ENCODE measurements at regions not wholly inside any gene's neighbourhood (a gene's known extent, or its start where the extent isn't known, plus 50 kb on each side); places are given as distances from the start of the nearest gene placed in this dataset.
A peak's percentile ranks its signal among the peaks of the same experiment; 100 is the strongest.

DNA sequence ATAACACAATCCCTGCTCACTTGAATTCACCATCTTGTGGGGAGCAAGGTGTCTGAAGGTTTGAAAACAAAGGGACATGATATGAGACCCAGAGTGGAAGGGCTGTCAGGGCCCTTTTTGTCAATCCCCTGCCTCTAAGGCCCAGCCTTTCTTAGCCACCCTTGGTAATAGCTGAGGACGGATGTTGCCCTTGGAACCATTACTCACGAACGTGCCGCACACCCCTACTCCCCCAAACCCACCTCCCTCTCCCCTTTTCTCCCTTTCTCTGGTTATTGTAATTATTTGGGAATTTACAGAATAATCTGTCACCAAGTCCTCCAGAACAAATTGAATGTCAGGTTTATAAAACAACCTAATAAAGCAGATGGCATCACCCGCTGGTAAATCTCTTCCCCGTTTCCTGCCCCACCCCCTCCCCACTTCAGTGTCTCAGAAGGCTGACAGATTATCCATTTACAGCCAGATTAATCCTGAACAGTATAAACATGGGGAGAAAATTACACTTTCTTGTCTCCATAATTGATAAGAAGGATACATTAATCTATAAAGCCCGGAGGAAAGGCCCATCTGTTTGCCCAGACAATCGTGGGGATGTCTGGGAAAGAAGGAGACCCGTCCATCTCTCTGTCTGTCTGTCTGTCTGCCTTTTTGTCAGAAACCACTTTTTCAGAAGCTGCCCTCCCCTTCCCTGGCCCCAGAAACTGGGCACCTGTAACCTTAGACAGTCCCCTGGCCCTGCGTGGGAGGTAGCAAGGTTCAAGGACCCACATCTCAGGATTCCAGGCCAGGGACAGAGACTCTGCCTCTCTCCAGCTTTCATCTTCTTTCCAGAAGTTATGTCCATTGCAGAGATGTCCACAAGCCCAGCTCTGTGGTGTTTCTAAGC is 60.6 kb upstream of the CD34 start:
- H3K36me3 Mint-ChIP-seq: no peaks in the 10 kb centered on the region
- POLR2A ChIA-PET: no interaction called here
- H3K27ac Mint-ChIP-seq: peak overlapping the region in 1 of 10 donors; percentile 27
- H3K4me3 Mint-ChIP-seq: no peak overlapping the region
- H3K4me1 Mint-ChIP-seq: no peaks in the 10 kb centered on the region
- ATAC-seq: no peak
- no peaks in the 10 kb centered on the region for H3K9me3 Mint-ChIP-seq
- peaks cover 4 to 21% (median 19%) of the 10 kb centered on the region in 5 donors for H3K27me3 Mint-ChIP-seq
- no peak for DNase-seq

DNA sequence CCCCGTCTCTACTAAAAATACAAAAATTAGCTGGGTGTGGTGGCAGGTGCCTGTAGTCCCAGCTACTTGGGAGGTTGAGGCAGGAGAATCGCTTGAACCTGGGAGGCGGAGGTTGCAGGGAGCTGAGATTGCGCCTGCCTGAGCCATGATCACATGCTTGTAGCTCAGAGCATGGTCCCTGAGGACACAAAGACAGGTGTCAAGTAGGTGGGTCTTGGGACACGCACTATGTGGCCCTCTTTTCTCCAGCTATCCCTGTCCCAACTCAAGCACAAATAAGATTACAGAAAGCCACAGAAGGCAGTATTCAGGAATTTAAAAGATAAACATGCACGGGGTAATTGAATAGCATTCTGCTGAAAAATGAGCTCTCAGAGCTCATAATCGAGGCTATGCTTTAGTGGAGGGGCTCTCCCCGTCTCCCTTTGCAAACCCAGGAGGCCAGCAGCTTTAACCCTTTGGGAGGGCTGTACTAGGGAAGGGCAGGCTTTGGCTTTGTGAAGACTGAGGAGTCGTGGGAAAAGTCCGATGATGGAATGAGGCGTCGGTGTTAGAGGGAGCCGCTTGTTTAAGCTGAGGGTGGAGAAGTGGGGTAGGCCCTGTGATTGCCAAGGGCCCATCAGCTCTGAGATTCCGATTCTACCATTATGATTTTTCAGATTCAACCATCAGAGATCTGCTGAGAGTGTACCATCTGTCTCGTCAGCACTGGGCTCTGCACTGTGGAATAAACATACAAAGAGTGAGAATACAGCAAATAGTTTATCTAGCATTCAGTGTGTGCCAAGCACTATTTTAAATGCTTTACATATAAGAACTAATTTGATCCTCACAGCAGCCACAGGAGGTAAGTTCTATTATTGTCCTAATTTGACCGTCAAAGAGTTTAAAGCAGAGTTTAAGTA is 59.7 kb upstream of the CD34 start:
- ATAC-seq: no peak
- no peaks in the 10 kb centered on the region for H3K9me3 Mint-ChIP-seq
- H3K4me1 Mint-ChIP-seq: no peaks in the 10 kb centered on the region
- H3K27me3 Mint-ChIP-seq: peaks cover 2 to 23% (median 19%) of the 10 kb centered on the region in 5 donors
- no peaks in the 10 kb centered on the region for H3K36me3 Mint-ChIP-seq
- POLR2A ChIA-PET: no interaction called here
- peak overlapping the region in 1 of 10 donors; percentile 33 for H3K27ac Mint-ChIP-seq
- DNase-seq: no peak
- H3K4me3 Mint-ChIP-seq: no peak overlapping the region

DNA sequence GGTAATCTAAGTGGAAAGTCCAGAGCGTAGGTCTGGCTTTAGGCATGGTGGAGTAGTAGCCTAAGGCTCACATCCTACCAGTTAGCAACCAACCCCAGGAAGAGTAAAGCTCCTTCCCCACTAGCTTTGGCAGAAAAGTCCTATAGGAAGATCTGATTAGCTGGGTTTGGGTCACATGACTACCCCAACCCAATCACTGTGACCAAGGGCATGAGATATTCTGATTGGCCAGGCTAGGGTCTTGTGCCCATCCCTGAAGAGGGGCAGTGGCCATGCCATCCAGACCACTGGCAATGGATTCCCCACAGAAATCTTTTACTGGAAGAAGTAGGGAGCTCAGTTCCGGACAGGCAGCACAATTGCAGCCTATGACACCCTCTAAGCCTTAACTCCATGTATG is 58.6 kb upstream of the CD34 start:
- Mint-ChIP-seq H3K27me3 (peaks cover 0 to 22% (median 20%) of the 10 kb centered on the region in 5 donors), H3K36me3 (no peaks in the 10 kb centered on the region), H3K9me3 (no peaks in the 10 kb centered on the region), H3K4me1 (peaks cover 0 to 2% (median 0%) of the 10 kb centered on the region in 4 donors), H3K4me3 (no peak overlapping the region), H3K27ac (no peak overlapping the region)
- ATAC-seq (no peak), DNase-seq (no peak)
- POLR2A ChIA-PET: no interaction called here

DNA sequence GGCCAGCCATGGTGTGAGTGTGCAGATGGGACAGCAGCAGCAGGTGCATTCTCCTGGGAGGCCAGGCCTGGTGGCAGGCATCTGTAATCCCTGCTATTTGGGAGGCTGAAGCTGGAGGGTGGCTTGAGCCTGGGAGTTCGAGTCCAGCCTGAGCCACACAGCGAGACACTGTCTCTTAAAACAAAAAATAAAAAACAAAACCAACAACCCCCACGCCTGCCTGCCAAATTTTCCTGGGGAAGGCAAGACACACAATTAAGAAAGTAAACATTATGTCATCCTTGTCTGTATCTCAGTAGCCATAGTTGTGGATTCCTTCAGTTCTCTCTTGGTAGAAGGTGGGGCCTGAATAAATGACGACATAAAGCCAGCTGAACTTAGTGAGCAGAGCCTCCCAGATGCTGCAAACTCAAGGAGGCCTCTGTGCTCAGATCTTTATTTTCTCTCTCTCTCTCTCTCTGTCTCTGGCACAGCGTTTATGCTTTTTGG is 57.6 kb upstream of the CD34 start:
- Mint-ChIP-seq H3K4me3 (no peak overlapping the region), H3K36me3 (no peaks in the 10 kb centered on the region), H3K27ac (no peak overlapping the region), H3K27me3 (peaks cover 0 to 22% (median 20%) of the 10 kb centered on the region in 5 donors), H3K4me1 (peaks cover 0 to 7% (median 2%) of the 10 kb centered on the region in 4 donors), H3K9me3 (no peaks in the 10 kb centered on the region)
- ATAC-seq (no peak), DNase-seq (no peak)
- POLR2A ChIA-PET: no interaction called here

GRCh38 chr1:207967703-207968102 is 56.8 kb upstream of the CD34 start:
- POLR2A ChIA-PET: no interaction called here
- peaks cover 5 to 11% (median 7%) of the 10 kb centered on the region in 4 donors for H3K4me1 Mint-ChIP-seq
- no peaks in the 10 kb centered on the region for H3K36me3 Mint-ChIP-seq
- no peak for ATAC-seq
- H3K27me3 Mint-ChIP-seq: peaks cover 0 to 17% (median 16%) of the 10 kb centered on the region in 5 donors
- no peak for DNase-seq
- no peaks in the 10 kb centered on the region for H3K9me3 Mint-ChIP-seq
- no peak overlapping the region for H3K4me3 Mint-ChIP-seq
- H3K27ac Mint-ChIP-seq: no peak overlapping the region

- H3K9me3 Mint-ChIP-seq: no peaks in the 10 kb centered on the region
- POLR2A ChIA-PET: no interaction called here
- H3K36me3 Mint-ChIP-seq: no peaks in the 10 kb centered on the region
These were observed 55.6 kb upstream of the CD34 start for GRCh38 chr1:207966521-207966920.

GRCh38 chr1:207965392-207966387 is 54.8 kb upstream of the CD34 start:
- H3K4me3 Mint-ChIP-seq: no peak overlapping the region
- no peaks in the 10 kb centered on the region for H3K9me3 Mint-ChIP-seq
- no peak overlapping the region for H3K27ac Mint-ChIP-seq

More at GRCh38 chr1:207966521-207966920, 55.6 kb upstream of the CD34 start:
- Mint-ChIP-seq H3K27ac (peak overlapping the region in 1 of 10 donors; percentile 56), H3K27me3 (peaks cover 0 to 17% (median 7%) of the 10 kb centered on the region in 5 donors), H3K4me1 (peaks cover 8 to 14% (median 11%) of the 10 kb centered on the region in 4 donors), H3K4me3 (no peak overlapping the region)
- ATAC-seq (no peak), DNase-seq (no peak)

DNA sequence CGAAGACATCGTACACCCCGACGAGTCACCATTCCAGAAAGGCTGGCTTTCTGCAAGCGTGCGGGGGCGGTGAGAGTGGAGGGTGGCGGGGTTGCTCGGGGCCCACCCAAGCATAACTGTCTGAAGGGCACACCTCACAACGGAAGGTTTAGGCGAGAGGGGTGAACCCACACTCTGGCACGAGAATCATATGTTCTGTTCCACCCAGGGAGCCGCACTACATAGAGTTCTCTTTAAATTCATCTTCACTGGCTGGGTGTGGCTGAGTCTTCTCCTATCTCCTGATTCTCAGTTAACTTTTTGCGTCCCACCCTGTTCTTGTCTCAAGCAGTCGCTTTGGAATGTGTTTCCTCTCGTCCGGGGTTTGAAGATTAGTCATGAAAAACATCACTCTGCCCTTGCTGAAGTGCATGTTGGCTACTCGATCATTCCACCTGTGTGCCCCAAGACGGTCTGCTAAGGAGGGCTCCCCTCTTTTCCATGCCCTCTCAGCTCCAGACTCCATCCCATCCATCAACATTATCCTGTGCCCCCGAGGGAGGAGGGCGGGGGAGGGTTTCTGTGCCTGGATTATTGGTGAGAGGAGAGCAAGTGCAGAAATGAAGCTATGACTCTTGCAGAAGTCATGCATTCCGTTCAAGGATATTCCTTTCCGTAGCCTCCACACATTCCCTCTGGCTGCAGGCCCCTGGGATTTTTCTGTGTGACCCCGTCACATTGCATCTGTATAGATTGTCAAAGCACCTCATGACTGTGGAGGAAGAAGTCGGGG is 53.5 kb upstream of the CD34 start:
- H3K4me1 Mint-ChIP-seq: peaks cover 10 to 17% (median 15%) of the 10 kb centered on the region in 4 donors
- no peaks in the 10 kb centered on the region for H3K9me3 Mint-ChIP-seq
- DNase-seq (no peak), ATAC-seq (no peak)
- peak overlapping the region; percentile 43 to 77 (median 62) for H3K4me3 Mint-ChIP-seq
- POLR2A ChIA-PET: interaction anchor here (0.6 to 3.0 kb wide), 5 partner anchors 80 to 168 kb away, joined by 3 to 26 read pairs (median 15); no protein-coding TSS in a partner anchor
- H3K36me3 Mint-ChIP-seq: no peaks in the 10 kb centered on the region
- peak overlapping the region in 6 of 10 donors; percentile 43 to 87 (median 54) for H3K27ac Mint-ChIP-seq
- peaks cover 4 to 31% (median 21%) of the 10 kb centered on the region in 5 donors for H3K27me3 Mint-ChIP-seq

More at GRCh38 chr1:207965392-207966387, 54.8 kb upstream of the CD34 start:
- peaks cover 8 to 14% (median 11%) of the 10 kb centered on the region in 4 donors for H3K4me1 Mint-ChIP-seq
- H3K36me3 Mint-ChIP-seq: no peaks in the 10 kb centered on the region
- ATAC-seq: no peak
- H3K27me3 Mint-ChIP-seq: peaks cover 2 to 21% (median 15%) of the 10 kb centered on the region in 5 donors
- DNase-seq: no peak
- POLR2A ChIA-PET: interaction anchor here (3.0 kb wide), 1 partner anchor 97 kb away, joined by 15 read pairs; no protein-coding TSS in a partner anchor

- Mint-ChIP-seq H3K4me1 (peaks cover 10 to 19% (median 15%) of the 10 kb centered on the region in 4 donors), H3K36me3 (no peaks in the 10 kb centered on the region), H3K27me3 (peaks cover 4 to 31% (median 23%) of the 10 kb centered on the region in 5 donors), H3K4me3 (peak overlapping the region; percentile 71 to 90 (median 84)), H3K9me3 (no peaks in the 10 kb centered on the region), H3K27ac (peak overlapping the region in 8 of 10 donors; percentile 37 to 82 (median 62))
- DNase-seq: peak; percentile 66 to 89 (median 84)
- POLR2A ChIA-PET: interaction anchor here (1.1 to 3.0 kb wide), 6 partner anchors 43 to 166 kb away, joined by 3 to 26 read pairs (median 12); no protein-coding TSS in a partner anchor
- peak; percentile 81 to 83 for ATAC-seq
These were observed 52.7 kb upstream of the CD34 start for GRCh38 chr1:207963427-207964194.

- H3K27ac Mint-ChIP-seq: peak overlapping the region in 9 of 10 donors; percentile 33 to 88 (median 82)
- ATAC-seq (peak; percentile 36 to 41), DNase-seq (peak in 2 of 10 donors; percentile 11 to 33)
- H3K9me3 Mint-ChIP-seq: no peaks in the 10 kb centered on the region
- H3K4me3 Mint-ChIP-seq: peak overlapping the region; percentile 71 to 90 (median 84)
- no peaks in the 10 kb centered on the region for H3K36me3 Mint-ChIP-seq
- peaks cover 9 to 38% (median 29%) of the 10 kb centered on the region in 5 donors for H3K27me3 Mint-ChIP-seq
- H3K4me1 Mint-ChIP-seq: peaks cover 10 to 19% (median 15%) of the 10 kb centered on the region in 4 donors
- POLR2A ChIA-PET: interaction anchor here (0.9 to 3.0 kb wide), 7 partner anchors 43 to 166 kb away, joined by 3 to 26 read pairs (median 9); no protein-coding TSS in a partner anchor
These were observed 51.9 kb upstream of the CD34 start for GRCh38 chr1:207962716-207963426.

Data from naive thymus-derived CD8-positive, alpha-beta T cell (primary cell).